HUES64 (cell line): ENCODE measurements at regions not wholly inside any gene's neighbourhood (a gene's known extent, or its start where the extent isn't known, plus 50 kb on each side); places are given as distances from the start of the nearest gene placed in this dataset.

Experiments used
- H3K27ac ChIP-seq: 2 replicates; pipeline ENCODE4 v1.7.0; 2013; ENCODE audit warnings: low read depth, low read length, inconsistent platforms
- H3K27me3 ChIP-seq: 2 replicates; pipeline ENCODE4 v1.6.1; 2013; ENCODE audit warnings: mild to moderate bottlenecking, low read length; ENCODE audit not compliant: insufficient read depth
- H3K36me3 ChIP-seq: 2 replicates; pipeline ENCODE4 v1.6.1; 2013; ENCODE audit warnings: mild to moderate bottlenecking, low read length; ENCODE audit not compliant: insufficient read depth
- H3K4me1 ChIP-seq: 2 replicates; pipeline ENCODE4 v1.6.1; 2013; ENCODE audit warnings: mild to moderate bottlenecking, low read length, moderate library complexity; ENCODE audit not compliant: insufficient read depth
- H3K4me3 ChIP-seq: 2 replicates; pipeline ENCODE4 v1.5.1; 2013; ENCODE audit warnings: mild to moderate bottlenecking, low read length, moderate library complexity
- H3K9ac ChIP-seq: 2 replicates; pipeline ENCODE4 v1.6.1; 2013; ENCODE audit warnings: mild to moderate bottlenecking, low read depth, low read length
- H3K9me3 ChIP-seq: 2 replicates; pipeline ENCODE4 v1.6.1; 2013; ENCODE audit warnings: low read depth, low read length; ENCODE audit not compliant: insufficient read depth
- WGBS: fragments of 150-250, 120-280 bp; methylation state at CpG from one replicate; pipeline ENCODE4 v1.1.7; 2013; ENCODE audit warnings: missing lambda C conversion rate; 5-methylcytosine and 5-hydroxymethylcytosine counted together

DNA sequence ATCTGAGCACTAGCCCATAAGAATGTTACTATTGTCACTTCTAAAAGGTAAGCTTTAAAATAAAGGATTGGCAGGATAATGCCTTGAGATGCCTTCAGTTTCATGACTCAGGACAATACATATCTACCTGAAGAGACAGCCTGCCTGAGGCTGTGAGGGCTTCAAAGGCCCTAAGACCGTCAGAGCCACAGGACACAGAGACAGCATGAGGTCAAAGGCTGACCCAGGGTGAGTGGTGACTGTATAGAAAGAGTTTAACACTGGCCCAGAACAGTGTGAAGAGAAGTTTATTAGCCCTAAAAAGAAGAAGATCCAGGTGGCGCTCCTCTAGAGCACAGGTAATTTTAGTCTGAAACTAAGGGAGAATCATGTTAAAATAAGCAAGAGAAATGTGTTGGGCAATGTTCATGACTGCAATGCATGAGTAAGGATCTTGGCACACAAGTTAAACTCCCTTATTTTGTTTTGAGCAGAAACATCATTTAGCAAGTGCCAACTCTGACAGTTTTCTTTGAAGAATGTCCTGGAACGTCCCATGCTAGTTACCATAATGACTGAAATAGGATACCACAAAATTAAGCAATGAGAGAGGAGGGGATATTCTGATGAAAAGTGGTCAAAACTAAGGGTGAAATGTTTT is 78.1 kb upstream of the FAM110C start:
- Histone ChIP-seq H3K27ac (no peak overlapping the region), H3K9me3 (peaks cover 4% of the 10 kb centered on the region; the same call in 1 of the 2 replicates), H3K4me3 (no peak overlapping the region), H3K4me1 (no peaks in the 10 kb centered on the region), H3K27me3 (no peaks in the 10 kb centered on the region), H3K36me3 (no peaks in the 10 kb centered on the region), H3K9ac (no peak overlapping the region)
- 74% methylated on average over 3 of the region's 3 CpGs for WGBS

GRCh38 chr2:116953-117352 is 70.6 kb upstream of the FAM110C start:
- Histone ChIP-seq H3K9me3 (no peaks in the 10 kb centered on the region), H3K4me1 (peaks cover 14% of the 10 kb centered on the region; the same call in 1 of the 2 replicates), H3K36me3 (no peaks in the 10 kb centered on the region), H3K4me3 (no peak overlapping the region), H3K9ac (no peak overlapping the region), H3K27ac (no peak overlapping the region), H3K27me3 (no peaks in the 10 kb centered on the region)
- WGBS, result 100% methylated on average over 2 of the region's 2 CpGs

- Histone ChIP-seq H3K9me3 (no peaks in the 10 kb centered on the region), H3K9ac (no peak overlapping the region), H3K27me3 (no peaks in the 10 kb centered on the region), H3K4me1 (peaks cover 14% of the 10 kb centered on the region; the same call in 1 of the 2 replicates), H3K27ac (no peak overlapping the region), H3K36me3 (no peaks in the 10 kb centered on the region), H3K4me3 (no peak overlapping the region)
- 58% methylated on average over 3 of the region's 3 CpGs for WGBS
These were observed 69.0 kb upstream of the FAM110C start for GRCh38 chr2:115303-115702.

DNA sequence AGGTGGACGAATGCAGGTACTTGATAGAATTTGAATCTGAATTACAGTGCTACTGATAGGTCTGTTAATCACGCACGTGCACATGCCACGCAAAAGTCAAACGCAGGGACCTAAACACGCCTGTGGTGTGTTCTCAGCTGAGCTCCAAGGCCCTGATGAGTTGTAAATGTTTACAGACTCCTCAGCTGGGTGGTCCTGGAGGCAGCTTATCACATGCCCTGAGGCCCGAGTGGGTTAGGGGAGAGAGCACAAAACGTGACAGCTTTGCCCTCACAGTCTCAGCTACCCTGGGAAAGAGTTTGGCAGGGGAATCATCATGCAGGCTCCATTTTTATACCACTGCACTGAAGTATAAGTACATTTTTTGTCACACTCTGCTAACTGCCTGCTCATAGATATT is 68.3 kb upstream of the FAM110C start:
- no peaks in the 10 kb centered on the region for H3K9me3 ChIP-seq
- WGBS, result 78% methylated on average over 8 of the region's 8 CpGs
- no peaks in the 10 kb centered on the region for H3K27me3 ChIP-seq
- H3K4me3 ChIP-seq, result no peak overlapping the region
- H3K4me1 ChIP-seq, result peaks cover 14% of the 10 kb centered on the region; the same call in 1 of the 2 replicates
- no peak overlapping the region for H3K27ac ChIP-seq
- no peaks in the 10 kb centered on the region for H3K36me3 ChIP-seq
- no peak overlapping the region for H3K9ac ChIP-seq

DNA sequence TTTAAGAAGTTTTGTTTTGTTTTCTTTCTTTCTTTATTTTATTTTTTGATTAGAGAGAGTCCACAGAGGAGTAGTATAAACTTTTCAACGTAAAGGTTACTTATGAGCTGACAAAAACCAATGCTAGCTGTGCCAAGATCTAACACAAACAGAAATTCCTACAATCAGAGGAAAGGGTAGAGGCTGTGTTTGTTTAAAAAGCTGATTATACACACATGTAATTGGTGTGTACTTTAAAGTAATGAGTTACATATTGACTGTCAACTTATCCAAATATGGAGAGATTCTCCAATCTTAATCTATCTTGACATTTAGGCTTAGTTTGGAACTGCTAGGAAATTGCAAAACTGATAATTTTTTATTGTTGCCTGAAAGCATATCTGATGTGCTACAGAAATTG is 63.7 kb upstream of the FAM110C start:
- Histone ChIP-seq H3K27me3 (no peaks in the 10 kb centered on the region), H3K36me3 (no peaks in the 10 kb centered on the region), H3K9me3 (no peaks in the 10 kb centered on the region), H3K27ac (no peak overlapping the region), H3K4me3 (no peak overlapping the region), H3K9ac (no peak overlapping the region), H3K4me1 (peaks cover 7% of the 10 kb centered on the region; the same call in 1 of the 2 replicates)
- no CpG with 5 or more reads among the region's 1 CpG for WGBS

DNA sequence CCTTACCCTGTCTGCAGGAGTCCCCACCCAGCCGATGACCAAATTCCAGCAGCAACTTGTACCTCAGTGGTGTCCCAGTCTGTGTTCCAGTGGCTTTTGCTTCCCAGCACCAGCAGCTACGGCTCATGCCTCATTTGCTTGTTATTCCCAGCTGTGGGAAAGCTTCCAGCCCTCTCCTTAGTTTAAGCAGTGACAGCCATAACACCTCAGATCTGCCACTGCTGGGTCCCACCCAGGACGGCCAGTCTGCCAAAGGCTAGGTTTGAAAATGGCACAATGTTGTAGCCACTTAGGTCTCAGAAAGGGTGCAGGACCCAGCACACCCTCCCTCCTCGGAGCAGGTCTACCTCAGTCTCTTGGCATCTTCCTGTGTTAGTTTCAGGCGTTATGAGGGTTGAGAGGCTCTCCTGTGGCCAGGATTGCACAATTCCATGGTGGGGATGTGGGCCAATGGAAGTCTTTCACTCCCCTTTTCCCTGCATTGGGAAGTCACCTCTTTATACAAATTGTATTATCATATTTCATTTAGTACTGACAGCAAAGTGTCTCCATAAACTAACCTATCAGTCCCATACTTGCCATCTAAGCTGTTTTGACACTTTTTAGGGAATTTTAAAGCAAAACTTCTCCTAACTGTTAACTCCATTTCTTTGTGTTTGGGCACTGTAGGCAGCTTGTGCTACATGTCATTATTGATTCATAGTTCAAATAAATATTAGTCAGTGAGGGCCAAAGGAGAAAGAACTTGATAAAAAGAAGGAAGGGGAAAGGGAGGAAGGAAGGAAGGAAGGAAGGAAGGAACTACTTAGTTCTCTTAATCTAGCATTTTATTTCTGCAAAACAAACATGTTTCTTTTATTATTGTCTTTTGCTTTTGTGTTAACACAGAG is 62.9 kb upstream of the FAM110C start:
- Histone ChIP-seq H3K9ac (no peak overlapping the region), H3K9me3 (0 out of 2 replicates have a peak, but pooled peaks cover 2% of the 10 kb centered on the region), H3K27ac (no peak overlapping the region), H3K27me3 (no peaks in the 10 kb centered on the region), H3K4me1 (no peaks in the 10 kb centered on the region), H3K36me3 (no peaks in the 10 kb centered on the region), H3K4me3 (no peak overlapping the region)
- WGBS, result 89% methylated on average over 5 of the region's 5 CpGs

- Histone ChIP-seq H3K36me3 (no peaks in the 10 kb centered on the region), H3K27me3 (no peaks in the 10 kb centered on the region), H3K4me1 (no peaks in the 10 kb centered on the region), H3K4me3 (no peak overlapping the region), H3K9ac (no peak overlapping the region), H3K9me3 (0 out of 2 replicates have a peak, but pooled peaks cover 4% of the 10 kb centered on the region), H3K27ac (no peak overlapping the region)
- WGBS, result 90% methylated on average over 10 of the region's 11 CpGs
These were observed 54.7 kb upstream of the FAM110C start for GRCh38 chr2:101016-101415.
